Parathyroid adenoma (tissue), 2 donors: ENCODE measurements at regions not wholly inside any gene's neighbourhood (a gene's known extent, or its start where the extent isn't known, plus 50 kb on each side); places are given as distances from the start of the nearest gene placed in this dataset.

Experiments
- H2AFZ ChIP-seq: fragments of 300-600 bp; sonication (generic); one replicate; pipeline ENCODE4 v1.7.0; 2017; ENCODE audit warnings: antibody characterized with exemption, mild to moderate bottlenecking
- H3K27ac ChIP-seq: fragments of 300-600 bp; sonication (generic); one replicate; pipeline ENCODE4 v1.7.0; 2017
- H3K27me3 ChIP-seq: fragments of 300-600 bp; sonication (generic); one replicate; pipeline ENCODE4 v1.7.0; 2017; ENCODE audit warnings: low read length; ENCODE audit not compliant: control insufficient read depth, insufficient read depth
- H3K36me3 ChIP-seq: fragments of 300-600 bp; sonication (generic); one replicate; pipeline ENCODE4 v1.7.0; 2017; ENCODE audit warnings: low read length; ENCODE audit not compliant: control insufficient read depth, insufficient read depth
- H3K4me1 ChIP-seq: fragments of 300-600 bp; sonication (generic); one replicate; pipeline ENCODE4 v1.7.0; 2017; ENCODE audit warnings: control low read depth
- H3K4me2 ChIP-seq: fragments of 300-600 bp; sonication (generic); one replicate; pipeline ENCODE4 v1.7.0; 2017; ENCODE audit warnings: low read length
- H3K4me3 ChIP-seq: fragments of 300-600 bp; sonication (generic); one replicate; pipeline ENCODE4 v1.7.0; 2017; ENCODE audit warnings: low read depth, low read length
- H3K79me2 ChIP-seq: fragments of 300-600 bp; sonication (generic); one replicate; pipeline ENCODE4 v1.7.0; 2017; ENCODE audit warnings: control low read depth
- H3K9ac ChIP-seq: fragments of 300-600 bp; sonication (generic); one replicate; pipeline ENCODE4 v1.7.0; 2017; ENCODE audit warnings: mild to moderate bottlenecking
- H3K9me3 ChIP-seq: fragments of 300-600 bp; sonication (generic); one replicate; pipeline ENCODE4 v1.7.0; 2017; ENCODE audit warnings: low read length; ENCODE audit not compliant: control insufficient read depth
- CTCF ChIP-seq: fragments of 300-600 bp; sonication (generic); IDR thresholded peaks from one replicate; pipeline ENCODE4 v1.7.0; 2017; ENCODE audit warnings: antibody characterized with exemption, mild to moderate bottlenecking
- donor health status: primary hyperparathyroidism.

- no peak overlapping the region for H2AFZ ChIP-seq
- no peaks in the 10 kb centered on the region for H3K79me2 ChIP-seq
- no peak overlapping the region for H3K27ac ChIP-seq
- no peaks in the 10 kb centered on the region for H3K27me3 ChIP-seq
- no peak overlapping the region for H3K4me2 ChIP-seq
- H3K9me3 ChIP-seq: no peaks in the 10 kb centered on the region
- H3K9ac ChIP-seq: no peak overlapping the region
- H3K36me3 ChIP-seq: no peaks in the 10 kb centered on the region
- H3K4me1 ChIP-seq: no peaks in the 10 kb centered on the region
- TF ChIP-seq CTCF: no peak
- H3K4me3 ChIP-seq: no peak overlapping the region
Observed at GRCh38 chr4:187064033-187064432, 340.4 kb upstream of the FAT1 start.

- no peak overlapping the region for H3K27ac ChIP-seq
- no peaks in the 10 kb centered on the region for H3K36me3 ChIP-seq
- H2AFZ ChIP-seq: no peak overlapping the region
- no peaks in the 10 kb centered on the region for H3K4me1 ChIP-seq
- H3K79me2 ChIP-seq: no peaks in the 10 kb centered on the region
- no peak overlapping the region for H3K9ac ChIP-seq
- no peak for TF ChIP-seq CTCF
- H3K4me3 ChIP-seq: no peak overlapping the region
- no peaks in the 10 kb centered on the region for H3K27me3 ChIP-seq
- H3K9me3 ChIP-seq: no peaks in the 10 kb centered on the region
- H3K4me2 ChIP-seq: no peak overlapping the region
Observed at GRCh38 chr4:187065396-187065795, 341.7 kb upstream of the FAT1 start.

GRCh38 chr4:187065806-187066205, 342.1 kb upstream of the FAT1 start:
- Histone ChIP-seq H3K36me3 (no peaks in the 10 kb centered on the region), H3K9ac (no peak overlapping the region), H3K9me3 (no peaks in the 10 kb centered on the region), H2AFZ (no peak overlapping the region), H3K27me3 (no peaks in the 10 kb centered on the region), H3K4me1 (no peaks in the 10 kb centered on the region), H3K27ac (no peak overlapping the region), H3K79me2 (no peaks in the 10 kb centered on the region), H3K4me3 (no peak overlapping the region), H3K4me2 (no peak overlapping the region)
- no peak for TF ChIP-seq CTCF

GRCh38 chr4:187069398-187069797, 345.7 kb upstream of the FAT1 start:
- Histone ChIP-seq H3K9ac (no peak overlapping the region), H3K4me2 (no peak overlapping the region), H3K4me1 (no peaks in the 10 kb centered on the region), H2AFZ (no peak overlapping the region), H3K36me3 (no peaks in the 10 kb centered on the region), H3K27ac (no peak overlapping the region), H3K9me3 (no peaks in the 10 kb centered on the region), H3K79me2 (no peaks in the 10 kb centered on the region), H3K4me3 (no peak overlapping the region), H3K27me3 (no peaks in the 10 kb centered on the region)
- no peak for TF ChIP-seq CTCF

- Histone ChIP-seq H2AFZ (no peak overlapping the region), H3K79me2 (no peaks in the 10 kb centered on the region), H3K9ac (no peak overlapping the region), H3K9me3 (no peaks in the 10 kb centered on the region), H3K27ac (no peak overlapping the region), H3K36me3 (no peaks in the 10 kb centered on the region), H3K4me1 (no peaks in the 10 kb centered on the region), H3K4me3 (no peak overlapping the region), H3K27me3 (no peaks in the 10 kb centered on the region), H3K4me2 (no peak overlapping the region)
- TF ChIP-seq CTCF: no peak
Observed at GRCh38 chr4:187070158-187070557, 346.5 kb upstream of the FAT1 start.
